GM18508 (cell line): ENCODE measurements at regions not wholly inside any gene's neighbourhood (a gene's known extent, or its start where the extent isn't known, plus 50 kb on each side); places are given as distances from the start of the nearest gene placed in this dataset.
"Not testable (repeated sequence)": the region's sequence is repeated elsewhere in the genome, so short reads cannot be mapped to it uniquely, and the experiment has no call there.

Source experiments
- ATAC-seq: cut with Tn5 transposase; IDR thresholded peaks from one replicate; pipeline ENCODE4 v1.9.1; 2021; ENCODE audit warnings: moderate number of reproducible peaks; ENCODE audit not compliant: insufficient read depth, unreplicated experiment

DNA sequence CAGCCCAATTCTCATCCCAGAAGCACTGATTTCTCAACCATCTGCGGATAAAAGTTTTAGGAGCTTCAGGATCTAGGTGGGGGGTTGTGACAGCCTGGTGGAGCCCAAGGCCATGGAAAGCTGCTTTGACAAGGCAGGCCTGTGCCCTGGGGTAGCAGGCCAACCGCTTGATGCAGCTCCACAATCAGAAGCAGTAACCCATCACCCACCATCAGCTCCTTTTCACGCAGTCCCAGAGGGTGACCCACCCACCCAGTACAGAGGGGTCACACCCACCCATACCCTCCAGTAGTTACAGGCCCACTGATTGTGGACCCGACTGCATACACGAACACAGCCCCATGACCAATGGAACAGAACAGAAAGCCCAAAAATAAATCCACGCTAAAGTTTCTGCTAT, 253.9 kb downstream of the AHR start:
- ATAC-seq: no peak

DNA sequence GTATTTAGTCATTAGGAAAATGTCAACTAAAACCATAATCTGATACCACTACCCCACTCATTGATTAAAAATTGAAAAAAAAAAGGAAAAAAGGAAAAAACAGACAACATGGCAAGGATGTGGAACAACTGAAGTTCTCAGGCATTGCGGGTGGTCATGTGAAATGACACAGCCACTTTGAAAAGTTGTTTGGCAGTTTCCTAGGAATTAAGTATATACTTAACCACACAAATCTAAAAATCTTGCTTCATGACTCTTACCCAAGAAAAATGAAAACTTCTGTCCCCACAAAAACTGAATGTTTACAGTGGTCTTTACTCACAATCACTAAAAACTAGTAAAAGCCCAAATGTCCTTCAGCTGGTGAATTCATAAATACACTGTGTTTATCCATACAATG, 254.5 kb downstream of the AHR start:
- no peak for ATAC-seq

GRCh38 chr7:17554341-17555015, 256.0 kb downstream of the AHR start:
- no peak for ATAC-seq

DNA sequence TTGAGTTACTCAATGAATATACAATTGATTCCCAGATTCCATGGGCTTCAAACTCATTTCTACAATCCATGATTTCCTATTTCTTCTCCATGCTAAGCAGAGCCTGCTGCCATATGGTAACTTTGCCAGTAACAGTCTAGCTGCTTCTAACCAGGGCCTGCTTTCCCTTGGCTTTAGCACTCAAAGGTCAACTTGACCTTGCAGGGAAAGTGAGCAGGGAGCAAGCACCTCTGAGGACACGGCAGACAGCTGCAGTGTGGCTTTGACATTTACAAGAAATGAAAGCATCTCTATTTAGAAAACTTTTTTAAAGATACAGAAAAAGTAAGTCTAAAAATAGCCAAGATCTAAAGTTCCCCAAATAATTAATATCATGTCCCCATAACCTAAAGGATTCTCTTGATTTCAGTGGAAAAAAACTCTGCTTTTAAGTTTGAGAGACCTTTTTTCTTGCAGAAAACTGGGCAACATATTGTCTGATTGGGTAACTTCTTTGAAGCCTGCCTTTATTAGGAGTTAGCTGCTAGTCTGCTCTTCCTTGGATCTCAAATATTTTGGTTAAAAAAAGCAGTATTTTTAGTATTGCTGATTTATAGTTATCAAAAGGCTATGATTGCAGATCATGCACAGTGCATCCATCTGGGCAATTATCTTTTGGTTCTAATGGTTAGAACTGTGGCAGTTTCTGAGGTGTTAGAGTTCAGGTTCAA, 257.9 kb downstream of the AHR start:
- ATAC-seq: no peak

- no peak for ATAC-seq
Observed at GRCh38 chr7:17557251-17557671, 258.8 kb downstream of the AHR start.

GRCh38 chr7:17558135-17558534, 259.7 kb downstream of the AHR start:
- ATAC-seq: no peak

DNA sequence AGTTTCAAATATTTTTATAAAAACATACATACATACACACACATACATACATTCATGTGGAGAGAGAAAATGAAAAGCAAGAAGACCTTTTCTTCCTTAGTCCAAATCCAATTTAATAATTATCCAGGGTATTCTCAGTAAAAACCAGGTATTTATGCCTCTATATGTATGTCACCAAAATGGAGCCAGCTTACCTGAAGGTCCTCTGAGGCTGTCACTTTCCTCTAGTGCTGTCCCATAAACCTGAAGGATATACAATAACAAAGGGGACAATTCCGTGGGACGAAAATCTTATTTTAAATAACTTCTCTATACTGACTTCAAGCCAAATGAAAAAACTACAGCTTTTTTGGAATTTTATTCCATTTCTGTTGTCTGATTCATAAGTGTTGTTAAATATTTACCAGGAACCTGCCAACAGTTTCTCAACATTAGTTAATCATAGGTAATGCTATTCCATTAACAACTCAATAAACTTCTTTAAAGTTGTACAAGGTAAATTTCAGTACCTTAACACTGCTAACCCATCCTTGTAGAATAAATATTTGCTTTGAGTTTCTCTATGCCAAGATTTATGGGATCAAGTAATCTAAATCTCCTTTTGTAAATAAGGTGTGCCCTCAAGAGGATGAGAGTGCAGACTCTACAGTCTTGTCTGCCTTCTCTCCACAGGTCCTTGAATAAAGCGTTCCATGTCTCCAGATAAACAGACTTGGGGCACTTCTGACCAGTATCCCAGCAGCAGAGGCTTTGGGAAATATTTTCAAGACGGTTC, 260.3 kb downstream of the AHR start:
- no peak for ATAC-seq

- ATAC-seq: no peak
Observed at GRCh38 chr7:17559388-17559787, 260.9 kb downstream of the AHR start.

DNA sequence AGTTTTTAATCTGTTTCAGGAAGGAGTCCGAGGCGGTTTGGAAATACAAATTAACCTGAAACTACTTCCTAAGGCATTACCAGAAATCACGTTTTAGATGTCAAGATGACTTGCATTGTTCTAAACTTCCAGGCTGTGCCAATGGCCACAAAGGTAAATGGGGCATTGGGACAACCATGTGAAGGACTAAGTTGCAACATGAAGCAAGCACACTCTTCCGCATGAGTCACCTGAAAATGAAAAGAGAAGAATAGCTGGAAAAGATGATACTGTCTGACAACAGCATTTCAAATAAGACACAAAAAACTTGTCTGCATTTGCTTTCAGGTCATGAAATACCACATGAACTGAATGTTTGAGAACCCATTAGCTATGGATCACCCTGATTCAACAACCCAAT, 262.1 kb downstream of the AHR start:
- ATAC-seq: no peak

- ATAC-seq: no peak
Observed at GRCh38 chr7:17560966-17561365, 262.5 kb downstream of the AHR start.

DNA sequence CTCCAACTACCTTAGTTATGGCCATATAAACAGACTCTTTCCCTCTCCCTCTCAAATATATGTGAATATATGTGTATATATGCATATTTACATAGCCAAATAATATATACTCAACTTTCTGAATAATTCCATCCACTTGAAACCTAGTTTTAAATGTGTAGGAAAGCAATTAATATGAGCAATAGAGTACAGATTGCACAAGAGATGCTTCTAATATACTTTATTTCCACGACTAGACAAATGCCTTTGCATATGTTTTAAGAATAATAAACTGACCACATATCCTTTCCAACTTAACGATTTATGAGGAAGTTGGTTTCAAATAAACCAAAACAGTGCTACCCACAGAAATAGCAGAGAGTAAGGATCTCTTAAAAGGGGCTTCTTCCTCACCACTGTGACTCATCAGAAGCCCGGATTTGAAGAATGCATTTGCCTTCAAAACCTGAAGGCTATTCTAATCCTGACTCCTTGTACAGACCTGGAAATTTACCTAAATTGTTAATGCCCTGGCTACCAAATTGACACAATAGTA, 266.3 kb downstream of the AHR start:
- ATAC-seq: no peak

DNA sequence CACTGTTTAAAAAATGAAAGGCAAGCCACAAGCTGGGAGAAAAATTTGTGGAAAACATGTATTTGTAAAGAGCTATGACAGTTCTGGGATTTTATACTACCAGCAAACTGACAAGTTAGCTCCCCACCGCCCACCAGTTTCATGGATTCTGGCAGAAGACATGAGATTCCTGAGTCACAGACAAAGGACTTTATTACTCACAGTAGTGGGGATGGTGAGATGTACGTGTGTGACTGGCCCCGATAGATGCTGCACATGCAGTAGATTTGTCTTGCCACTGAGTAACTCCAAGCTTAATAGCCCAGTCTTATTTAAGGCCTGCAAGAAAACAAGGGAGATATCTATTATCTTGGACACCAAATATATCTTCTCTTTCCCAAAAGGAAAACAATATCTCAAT, 281.7 kb downstream of the AHR start:
- no peak for ATAC-seq

DNA sequence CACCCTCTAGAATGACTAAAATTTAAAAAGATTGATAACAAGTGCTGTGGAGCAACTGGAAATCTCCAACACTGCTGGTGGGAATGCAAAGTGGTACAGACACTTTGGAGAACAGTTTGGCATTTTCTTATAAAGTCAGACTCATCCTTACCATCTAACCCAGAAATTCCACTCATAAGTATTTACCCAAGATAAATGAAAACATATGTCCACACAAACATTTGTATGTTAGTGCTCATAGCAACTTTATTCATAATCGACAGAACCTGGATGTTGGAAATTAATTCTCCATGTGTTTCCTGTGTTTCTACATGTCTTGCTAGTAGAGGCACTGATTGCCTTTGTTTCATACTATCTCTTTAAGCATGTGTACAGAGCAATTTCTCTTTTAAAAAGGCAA, 282.4 kb downstream of the AHR start:
- no peak for ATAC-seq

DNA sequence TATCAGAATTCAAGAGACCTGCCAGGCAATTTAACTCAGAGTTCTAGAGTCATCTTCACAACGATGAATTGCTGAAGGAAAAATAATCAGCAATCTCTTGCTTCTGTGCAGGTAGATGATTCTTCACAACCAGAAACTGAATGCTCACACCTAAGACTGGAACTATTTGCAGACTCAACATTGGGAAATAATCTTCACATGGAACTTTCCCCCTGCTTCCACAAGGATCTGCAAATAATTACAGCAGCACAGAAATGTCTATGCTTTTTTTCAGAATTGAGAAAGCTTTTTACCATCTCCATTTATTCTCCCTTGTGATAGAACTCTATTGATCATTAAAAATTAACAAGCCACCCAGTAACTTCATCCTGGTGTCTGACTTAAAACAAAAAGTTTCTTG, 282.8 kb downstream of the AHR start:
- no peak for ATAC-seq

DNA sequence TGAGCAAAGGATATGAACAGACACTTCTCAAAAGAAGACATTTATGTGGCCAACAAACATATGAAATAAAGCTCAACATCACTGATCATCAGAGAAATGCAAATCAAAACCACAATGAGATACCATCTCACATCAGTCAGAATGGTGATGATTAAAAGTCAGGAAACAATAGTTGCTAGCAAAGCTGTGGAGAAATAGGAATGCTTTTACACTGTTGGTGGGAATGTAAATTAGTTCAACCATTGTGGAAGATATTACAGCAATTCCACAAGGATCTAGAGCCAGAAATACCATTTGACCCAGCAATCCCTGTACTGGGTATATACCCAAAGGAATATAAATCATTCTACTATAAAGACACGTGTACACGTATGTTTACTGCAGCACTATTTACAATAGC, 284.2 kb downstream of the AHR start:
- ATAC-seq: not testable (repeated sequence)

DNA sequence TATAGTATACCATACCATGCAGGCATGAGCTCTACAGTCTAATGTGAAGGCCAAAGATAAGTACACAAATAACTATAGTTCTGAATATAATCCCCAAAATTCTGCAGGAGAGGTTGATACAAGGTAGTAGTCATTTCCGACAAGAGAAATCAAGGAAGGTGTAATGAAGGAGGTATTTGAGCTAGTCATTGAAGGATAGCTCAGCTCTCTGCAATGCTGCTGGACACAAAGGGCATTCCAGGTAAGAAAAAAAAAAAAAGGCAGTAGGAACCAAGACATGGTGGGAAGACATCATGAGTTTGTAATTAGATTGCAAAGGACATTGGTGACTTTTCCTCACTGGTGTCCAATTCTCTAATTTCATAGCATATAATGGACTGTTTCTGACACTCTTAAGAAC, 285.3 kb downstream of the AHR start:
- ATAC-seq: no peak

- no peak for ATAC-seq
Observed at GRCh38 chr7:17584822-17585221, 286.4 kb downstream of the AHR start.

- no peak for ATAC-seq
Observed at GRCh38 chr7:17586711-17587110, 288.3 kb downstream of the AHR start.

DNA sequence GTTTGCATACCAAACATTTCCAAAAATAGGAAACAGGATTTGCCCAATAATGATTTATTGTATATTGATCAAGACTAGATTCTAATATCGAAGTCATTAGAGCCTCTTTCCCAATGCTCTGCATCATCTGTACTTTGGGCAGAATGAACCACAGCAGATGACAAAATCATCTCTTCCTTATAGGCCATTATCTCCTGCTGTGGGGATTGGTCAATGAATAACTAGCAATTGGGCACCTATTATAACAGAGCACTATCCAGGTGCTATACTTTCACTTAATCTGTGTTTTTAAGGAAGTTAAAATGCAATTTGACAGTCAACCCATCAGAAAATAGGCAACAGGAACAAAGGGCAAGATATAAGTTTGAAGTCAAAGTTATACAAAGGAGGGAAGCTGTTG, 290.3 kb downstream of the AHR start:
- no peak for ATAC-seq

DNA sequence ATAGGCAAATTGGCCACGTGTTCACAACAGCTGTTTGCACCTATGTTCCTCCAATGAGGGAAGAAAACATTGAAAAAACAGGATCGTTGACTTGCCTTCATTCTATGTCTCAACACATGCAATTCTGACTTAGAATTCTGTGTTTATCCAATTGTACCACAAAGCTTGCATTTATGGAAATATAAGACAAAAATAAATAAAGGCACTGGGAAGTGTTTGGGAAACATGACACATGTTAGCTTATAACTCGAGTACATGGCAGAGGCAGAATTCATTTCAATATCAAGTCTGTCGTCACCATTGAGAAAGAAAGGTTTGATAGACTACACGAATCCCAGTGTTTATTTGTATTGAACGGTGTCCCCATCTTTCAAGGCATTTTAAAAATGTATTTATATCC, 291.2 kb downstream of the AHR start:
- no peak for ATAC-seq

- no peak for ATAC-seq
Observed at GRCh38 chr7:17590221-17590620, 291.8 kb downstream of the AHR start.
